ENCODE measurements at regions not wholly inside any gene's neighbourhood (a gene's known extent, or its start where the extent isn't known, plus 50 kb on each side); places are given as distances from the start of the nearest gene placed in this dataset.

GRCh38 chr6:74997646-74998045, 208.2 kb downstream of the COL12A1 start:
- TF ChIP-seq EZH2phosphoT487 (IDR thresholded peaks at IDR 0.05; ENCODE audit: borderline replicate concordance, low read length), result no peak
- TF ChIP-seq, protein P1, sequence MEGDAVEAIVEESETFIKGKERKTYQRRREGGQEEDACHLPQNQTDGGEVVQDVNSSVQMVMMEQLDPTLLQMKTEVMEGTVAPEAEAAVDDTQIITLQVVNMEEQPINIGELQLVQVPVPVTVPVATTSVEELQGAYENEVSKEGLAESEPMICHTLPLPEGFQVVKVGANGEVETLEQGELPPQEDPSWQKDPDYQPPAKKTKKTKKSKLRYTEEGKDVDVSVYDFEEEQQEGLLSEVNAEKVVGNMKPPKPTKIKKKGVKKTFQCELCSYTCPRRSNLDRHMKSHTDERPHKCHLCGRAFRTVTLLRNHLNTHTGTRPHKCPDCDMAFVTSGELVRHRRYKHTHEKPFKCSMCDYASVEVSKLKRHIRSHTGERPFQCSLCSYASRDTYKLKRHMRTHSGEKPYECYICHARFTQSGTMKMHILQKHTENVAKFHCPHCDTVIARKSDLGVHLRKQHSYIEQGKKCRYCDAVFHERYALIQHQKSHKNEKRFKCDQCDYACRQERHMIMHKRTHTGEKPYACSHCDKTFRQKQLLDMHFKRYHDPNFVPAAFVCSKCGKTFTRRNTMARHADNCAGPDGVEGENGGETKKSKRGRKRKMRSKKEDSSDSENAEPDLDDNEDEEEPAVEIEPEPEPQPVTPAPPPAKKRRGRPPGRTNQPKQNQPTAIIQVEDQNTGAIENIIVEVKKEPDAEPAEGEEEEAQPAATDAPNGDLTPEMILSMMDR (IDR thresholded peaks at IDR 0.05; ENCODE audit: low read depth, low read length, poor library complexity, severe bottlenecking), result no peak
- Histone ChIP-seq H3K79me2 (ENCODE audit: control insufficient read depth, low read length) (no peaks in the 10 kb centered on the region), H4K20me1 (ENCODE audit: control insufficient read depth, insufficient read depth, low read depth, low read length) (no peaks in the 10 kb centered on the region), H3K4me1 (ENCODE audit: control insufficient read depth, low read length) (no peaks in the 10 kb centered on the region), H3K27me3 (ENCODE audit: control insufficient read depth, low read length) (no peaks in the 10 kb centered on the region), H3K9me2 (replicated peaks; ENCODE audit: control insufficient read depth, low read length) (no peaks in the 10 kb centered on the region), H3K36me3 (ENCODE audit: control insufficient read depth, low read length) (no peaks in the 10 kb centered on the region), H3K9me3 (ENCODE audit: control insufficient read depth, insufficient read depth, low read length) (no peaks in the 10 kb centered on the region), H3K4me2 (ENCODE audit: low read length) (no peak overlapping the region), H3F3A (ENCODE audit: control insufficient read depth, insufficient read depth) (no peaks in the 10 kb centered on the region), H3K27ac (ENCODE audit: low read depth, low read length) (no peak overlapping the region), H3K4me3 (ENCODE audit: low read length) (no peak overlapping the region)

DNA sequence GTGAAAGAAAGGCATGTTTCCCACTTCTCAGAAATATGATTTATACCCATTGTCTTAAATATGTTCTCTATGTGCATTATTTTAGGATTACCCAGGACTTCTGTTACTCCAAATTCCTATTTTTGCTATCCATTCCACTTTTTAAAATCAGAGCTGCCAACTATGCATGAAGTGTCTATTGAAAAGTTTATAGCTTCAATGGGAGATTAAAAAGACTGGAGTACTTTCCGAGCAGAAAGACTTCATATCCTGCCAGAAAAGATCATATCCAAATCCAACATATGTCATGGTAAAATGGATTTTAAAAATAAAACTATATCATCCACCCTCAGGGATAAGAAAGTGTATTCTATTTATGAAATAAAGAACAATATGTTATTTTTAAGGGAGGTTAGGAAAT, 212.7 kb downstream of the COL12A1 start:
- no peaks in the 10 kb centered on the region for H3K9me3 ChIP-seq (ENCODE audit: control insufficient read depth, insufficient read depth, low read length)
- H3K27ac ChIP-seq (ENCODE audit: low read depth, low read length), result no peak overlapping the region
- H3K4me1 ChIP-seq (ENCODE audit: control insufficient read depth, low read length), result no peaks in the 10 kb centered on the region
- no peaks in the 10 kb centered on the region for H3K79me2 ChIP-seq (ENCODE audit: control insufficient read depth, low read length)
- no peaks in the 10 kb centered on the region for H3F3A ChIP-seq (ENCODE audit: control insufficient read depth, insufficient read depth)
- H3K36me3 ChIP-seq (ENCODE audit: control insufficient read depth, low read length), result no peaks in the 10 kb centered on the region
- TF ChIP-seq EZH2phosphoT487 (IDR thresholded peaks at IDR 0.05; ENCODE audit: borderline replicate concordance, low read length), result no peak
- TF ChIP-seq, protein P1 (IDR thresholded peaks at IDR 0.05; ENCODE audit: low read depth, low read length, poor library complexity, severe bottlenecking), result no peak
- H3K4me2 ChIP-seq (ENCODE audit: low read length), result no peak overlapping the region
- H3K9me2 ChIP-seq (replicated peaks; ENCODE audit: control insufficient read depth, low read length), result no peaks in the 10 kb centered on the region
- H4K20me1 ChIP-seq (ENCODE audit: control insufficient read depth, insufficient read depth, low read depth, low read length), result no peaks in the 10 kb centered on the region
- H3K4me3 ChIP-seq (ENCODE audit: low read length), result no peak overlapping the region
- no peaks in the 10 kb centered on the region for H3K27me3 ChIP-seq (ENCODE audit: control insufficient read depth, low read length)

DNA sequence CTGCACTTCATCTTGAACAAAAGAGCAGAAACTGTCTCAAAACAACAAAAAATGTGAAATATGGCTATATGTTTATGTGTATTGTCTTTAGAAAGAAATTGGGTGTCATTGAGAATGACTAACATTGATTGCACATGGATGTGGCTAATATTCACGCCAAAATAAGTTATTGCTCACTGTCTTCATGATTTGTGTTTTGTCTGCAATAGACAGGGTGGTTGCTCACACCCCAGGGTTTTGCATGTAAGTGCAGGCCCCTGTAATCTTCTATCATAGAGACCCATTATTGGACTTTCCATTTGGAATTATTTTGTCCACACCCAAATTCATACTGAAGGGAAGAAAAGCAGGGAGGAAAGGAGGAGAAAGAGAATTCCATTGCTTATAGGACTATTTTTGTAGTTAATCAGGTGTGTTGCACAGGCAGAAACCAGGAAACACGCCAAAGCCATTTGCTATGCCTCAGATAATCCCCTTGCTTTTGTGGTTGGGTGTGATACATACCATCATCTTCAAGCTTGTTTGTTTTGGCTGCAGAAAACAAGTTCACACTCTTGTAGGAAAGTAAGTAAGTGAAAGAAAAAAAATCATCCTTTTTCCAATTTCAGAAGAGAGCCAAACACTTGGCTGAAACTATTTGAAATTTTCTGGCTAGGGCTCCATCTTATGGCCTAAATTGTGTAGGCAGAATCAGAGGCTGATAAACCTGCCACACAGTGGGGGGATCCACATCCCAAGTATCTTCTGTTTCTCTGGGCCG, 214.1 kb downstream of the COL12A1 start:
- TF ChIP-seq, protein P1 (IDR thresholded peaks at IDR 0.05; ENCODE audit: low read depth, low read length, poor library complexity, severe bottlenecking), result no peak
- no peak for TF ChIP-seq EZH2phosphoT487 (IDR thresholded peaks at IDR 0.05; ENCODE audit: borderline replicate concordance, low read length)
- Histone ChIP-seq H3K4me2 (ENCODE audit: low read length) (no peak overlapping the region), H3K36me3 (ENCODE audit: control insufficient read depth, low read length) (no peaks in the 10 kb centered on the region), H3K79me2 (ENCODE audit: control insufficient read depth, low read length) (no peaks in the 10 kb centered on the region), H3K27me3 (ENCODE audit: control insufficient read depth, low read length) (no peaks in the 10 kb centered on the region), H3K27ac (ENCODE audit: low read depth, low read length) (no peak overlapping the region), H3F3A (ENCODE audit: control insufficient read depth, insufficient read depth) (no peaks in the 10 kb centered on the region), H3K4me1 (ENCODE audit: control insufficient read depth, low read length) (no peaks in the 10 kb centered on the region), H3K9me3 (ENCODE audit: control insufficient read depth, insufficient read depth, low read length) (no peaks in the 10 kb centered on the region), H3K9me2 (replicated peaks; ENCODE audit: control insufficient read depth, low read length) (no peaks in the 10 kb centered on the region), H4K20me1 (ENCODE audit: control insufficient read depth, insufficient read depth, low read depth, low read length) (no peaks in the 10 kb centered on the region), H3K4me3 (ENCODE audit: low read length) (no peak overlapping the region)
